ENCODE measurements at regions not wholly inside any gene's neighbourhood (a gene's known extent, or its start where the extent isn't known, plus 50 kb on each side); places are given as distances from the start of the nearest gene placed in this dataset.

GRCh38 chr20:24770628-24771541, 178.2 kb upstream of the CST7 start:
- H3K27me3 ChIP-seq (ENCODE audit: control insufficient read depth, insufficient read depth, low read length): no peaks in the 10 kb centered on the region; the same call in 1 of the 2 replicates
- DNase-seq (ENCODE audit: low read depth, low spot score) (no peak), ATAC-seq (no peak)
- ChIA-PET CTCF (no interaction called here), POLR2A (no interaction called here)
- intact Hi-C loops (cut with micrococcal nuclease; ENCODE audit: unreplicated experiment): no loop called here
- H3K36me3 ChIP-seq (ENCODE audit: control insufficient read depth, insufficient read depth, low read length): no peaks in the 10 kb centered on the region
- no peak overlapping the region for H3K4me3 ChIP-seq (ENCODE audit: low read depth in 2 of 2, low read length in 2 of 2)
- H3K27ac ChIP-seq (ENCODE audit: low read length): no peak overlapping the region
- BruUV-seq (replicated peaks): no TSS peak
- H3K4me1 ChIP-seq (ENCODE audit: control insufficient read depth, insufficient read depth, low read length): no peaks in the 10 kb centered on the region
- TF ChIP-seq SIN3A (IDR thresholded peaks at IDR 0.05; ENCODE audit: borderline replicate concordance, insufficient read depth, low read depth, low read length): no peak
- TF ChIP-seq CTCF (IDR thresholded peaks at IDR 0.05): no peak
- TF ChIP-seq REST (IDR thresholded peaks at IDR 0.05; ENCODE audit: insufficient read depth in 1 of 2, low read depth in 2 of 2, low read length in 1 of 2): no peak
- no peak for TF ChIP-seq POLR2AphosphoS5 (IDR thresholded peaks at IDR 0.05; ENCODE audit: low read depth, low read length)
- TF ChIP-seq TCF7L2 (IDR thresholded peaks at IDR 0.05; ENCODE audit: low read depth, low read length): no peak
- no peaks in the 10 kb centered on the region for H3K9me3 ChIP-seq (ENCODE audit: control insufficient read depth, insufficient read depth, low read depth, low read length)
- in situ Hi-C loops (cut with HindIII; ENCODE audit: low pct_unique_long_range_greater_than_20kb, low sequenced_read_pairs): no loop called here

- no peak for DNase-seq (ENCODE audit: low read depth, low spot score)
- in situ Hi-C loops (cut with HindIII; ENCODE audit: low pct_unique_long_range_greater_than_20kb, low sequenced_read_pairs) (no loop called here), intact Hi-C loops (cut with micrococcal nuclease; ENCODE audit: unreplicated experiment) (no loop called here)
- BruUV-seq (replicated peaks): no TSS peak
- CTCF ChIA-PET: no interaction called here
- no peak overlapping the region for H3K4me3 ChIP-seq (ENCODE audit: low read depth in 2 of 2, low read length in 2 of 2)
- H3K36me3 ChIP-seq (ENCODE audit: control insufficient read depth, insufficient read depth, low read length): no peaks in the 10 kb centered on the region
- H3K27ac ChIP-seq (ENCODE audit: low read length): no peak overlapping the region
- no peak for TF ChIP-seq TCF7L2 (IDR thresholded peaks at IDR 0.05; ENCODE audit: low read depth, low read length)
- TF ChIP-seq SIN3A (IDR thresholded peaks at IDR 0.05; ENCODE audit: borderline replicate concordance, insufficient read depth, low read depth, low read length): no peak
- TF ChIP-seq CTCF (IDR thresholded peaks at IDR 0.05): no peak
- TF ChIP-seq REST (IDR thresholded peaks at IDR 0.05; ENCODE audit: insufficient read depth in 1 of 2, low read depth in 2 of 2, low read length in 1 of 2): no peak
- no peak for TF ChIP-seq POLR2AphosphoS5 (IDR thresholded peaks at IDR 0.05; ENCODE audit: low read depth, low read length)
- H3K27me3 ChIP-seq (ENCODE audit: control insufficient read depth, insufficient read depth, low read length): no peaks in the 10 kb centered on the region; the same call in 1 of the 2 replicates
- peak; percentile 43; the same call in 1 of the 2 replicates for ATAC-seq
- H3K9me3 ChIP-seq (ENCODE audit: control insufficient read depth, insufficient read depth, low read depth, low read length): no peaks in the 10 kb centered on the region
- POLR2A ChIA-PET: no interaction called here
- no peaks in the 10 kb centered on the region for H3K4me1 ChIP-seq (ENCODE audit: control insufficient read depth, insufficient read depth, low read length)
These were observed 177.5 kb upstream of the CST7 start for GRCh38 chr20:24771542-24772061.
